A549 (cell line): ENCODE measurements at regions not wholly inside any gene's neighbourhood (a gene's known extent, or its start where the extent isn't known, plus 50 kb on each side); places are given as distances from the start of the nearest gene placed in this dataset.

ENCODE experiments used
- ATAC-seq, 2 experiments: fragments of 200-7000 bp in 1 of 2; fragments of >200 bp in 1 of 2; cut with Nextera tagmentation in 1 of 2; cut with Tn5 transposase in 1 of 2; 3 replicates each; pipeline versions ENCODE4 v1.8.0 to v1.9.1; 2018 to 2020; ENCODE audit warnings: mild to moderate bottlenecking in 1 of 2, moderate library complexity in 1 of 2
- CTCF ChIA-PET: fragments of 300-600 bp; sonication (Branson Sonifier 250); formaldehyde crosslinking; extraction: SDS; loops from one replicate; lab custom pipeline; 2021; ENCODE audit warnings: antibody characterized with exemption, inconsistent platforms; lab: Yijun Ruan, JAX
- POLR2A ChIA-PET: fragments of 350-600 bp; formaldehyde crosslinking; extraction: SDS; loops from one replicate; lab custom pipeline; 2021; ENCODE audit warnings: antibody characterized with exemption, inconsistent platforms; lab: Yijun Ruan, JAX
- DNase-seq, 2 experiments: peaks; one replicate each; pipeline versions ENCODE4 v3.0.0 to v3.0.0-alpha.2; 2011 to 2016; ENCODE audit warnings: low read depth in 1 of 2, low spot score in 1 of 2
- FAIRE-seq: peaks from 2 replicates; lab custom pipeline; 2011; peaks lifted over from hg19 to GRCh38; lab: Jason Lieb, UNC
- H3K27ac ChIP-seq, 2 experiments: fragments of >200 bp; sonication (Bioruptor Twin); formaldehyde crosslinking; 3 replicates each; pipeline ENCODE4 v1.5.1; 2016 to 2017
- H3K4me1 ChIP-seq: fragments of >200 bp; sonication (Bioruptor Twin); formaldehyde crosslinking; 3 replicates; pipeline ENCODE4 v1.6.1; 2016
- H3K4me2 ChIP-seq: fragments of >200 bp; sonication (Bioruptor Twin); formaldehyde crosslinking; 3 replicates; pipeline ENCODE4 v1.6.1; 2016
- H3K4me3 ChIP-seq: fragments of >200 bp; sonication (Bioruptor Twin); formaldehyde crosslinking; 3 replicates; pipeline ENCODE4 v1.5.1; 2016
- H3K9me3 ChIP-seq: fragments of >200 bp; sonication (Bioruptor Twin); formaldehyde crosslinking; 3 replicates; pipeline ENCODE4 v1.6.1; 2016
- BCL3 ChIP-seq: fragments of >200 bp; sonication (Bioruptor Twin); formaldehyde crosslinking; IDR thresholded peaks from 3 replicates; pipeline ENCODE4 v1.6.1; 2016
- CEBPB ChIP-seq, 2 experiments: fragments of >200 bp in 1 of 2; sonication (Bioruptor Twin) in 1 of 2; formaldehyde crosslinking in 1 of 2; IDR thresholded peaks; 2 replicates each; pipeline ENCODE4 v1.6.1; 2012 to 2016
- CTCF ChIP-seq: fragments of >200 bp; sonication (Bioruptor Twin); formaldehyde crosslinking; IDR thresholded peaks from 3 replicates; pipeline ENCODE4 v1.5.1; 2016
- E2F6 ChIP-seq: IDR thresholded peaks from 2 replicates; pipeline ENCODE4 v1.6.1; 2012; ENCODE audit warnings: low read depth, borderline replicate concordance
- EHMT2 ChIP-seq: fragments of 200-600 bp; sonication (generic); IDR thresholded peaks from 2 replicates; pipeline ENCODE4 v1.6.1; 2016; ENCODE audit warnings: antibody characterized with exemption, low read depth, mild to moderate bottlenecking, moderate library complexity
- ELK1 ChIP-seq: fragments of 150-350 bp; IDR thresholded peaks from 2 replicates; pipeline ENCODE4 v1.6.1; 2014; ENCODE audit warnings: low read depth, mild to moderate bottlenecking, low read length
- EP300 ChIP-seq, 2 experiments: fragments of >200 bp; sonication (Bioruptor Twin); formaldehyde crosslinking; IDR thresholded peaks; 2 replicates in 1 of 2; 3 replicates in 1 of 2; pipeline ENCODE4 v1.6.1; 2016 to 2017
- HEYL ChIP-seq: fragments of 250-450 bp; sonication (Bioruptor Pico); IDR thresholded peaks from 2 replicates; pipeline ENCODE4 v1.8.0; 2021; ENCODE audit warnings: mild to moderate bottlenecking, moderate library complexity
- JUN ChIP-seq, 2 experiments: fragments of >200 bp; sonication (Bioruptor Twin); formaldehyde crosslinking; IDR thresholded peaks; 2 replicates in 1 of 2; 3 replicates in 1 of 2; pipeline ENCODE4 v1.6.1; 2016 to 2017
- PBX3 ChIP-seq: IDR thresholded peaks from 2 replicates; pipeline ENCODE4 v1.6.1; 2012
- POLR2A ChIP-seq: IDR thresholded peaks from 2 replicates; pipeline ENCODE4 v1.6.1; 2012; ENCODE audit warnings: mild to moderate bottlenecking, low read length
- RAD21 ChIP-seq, 2 experiments: fragments of >200 bp in 1 of 2; sonication (Bioruptor Twin) in 1 of 2; formaldehyde crosslinking in 1 of 2; IDR thresholded peaks in 1 of 2; conservative IDR thresholded peaks in 1 of 2; 2 replicates in 1 of 2; 3 replicates in 1 of 2; pipeline ENCODE4 v1.6.1; 2012 to 2018; ENCODE audit warnings: inconsistent platforms in 1 of 2
- RARB ChIP-seq: fragments of 250-450 bp; sonication (Bioruptor Pico); IDR thresholded peaks from 2 replicates; pipeline ENCODE4 v1.8.0; 2021; ENCODE audit warnings: mild to moderate bottlenecking, moderate library complexity
- REST ChIP-seq: fragments of 200-600 bp; sonication (generic); IDR thresholded peaks from 2 replicates; pipeline ENCODE4 v1.6.1; 2016; ENCODE audit warnings: antibody characterized with exemption, mild to moderate bottlenecking, moderate library complexity
- RFX5 ChIP-seq: fragments of 450-650 bp; IDR thresholded peaks from 2 replicates; pipeline ENCODE4 v1.7.1; 2014; ENCODE audit warnings: antibody characterized with exemption, mild to moderate bottlenecking, moderate library complexity
- RNF2 ChIP-seq: fragments of 200-600 bp; sonication (generic); IDR thresholded peaks from 2 replicates; pipeline ENCODE4 v1.6.1; 2016; ENCODE audit warnings: low read depth, mild to moderate bottlenecking, antibody characterized with exemption, moderate library complexity, borderline replicate concordance
- TP53 ChIP-seq: fragments of 250-450 bp; sonication (Bioruptor Pico); IDR thresholded peaks from 2 replicates; pipeline ENCODE4 v1.5.0; 2021; ENCODE audit warnings: mild to moderate bottlenecking, moderate library complexity
- ZFP36 ChIP-seq: fragments of 450-650 bp; IDR thresholded peaks from 2 replicates; pipeline ENCODE4 v1.6.1; 2014; ENCODE audit warnings: borderline replicate concordance; ENCODE audit not compliant: partially characterized antibody
- ZNF302 ChIP-seq: fragments of 250-450 bp; sonication (Bioruptor Pico); IDR thresholded peaks from 2 replicates; pipeline ENCODE4 v1.9.0; 2021; ENCODE audit warnings: inconsistent platforms, mild to moderate bottlenecking, moderate library complexity
- WGBS: methylation state at CpG from one replicate; pipeline ENCODE4 v1.1.6; 2017; ENCODE audit errors: missing lambda C conversion rate; 5-methylcytosine and 5-hydroxymethylcytosine counted together

- TF ChIP-seq ELK1 (no peak), RNF2 (no peak)
- TF ChIP-seq, all 56 proteins: peak for 0
Observed at GRCh38 chr9:25374281-25374680, 304.0 kb downstream of the TUSC1 start (continued).

GRCh38 chr9:25366906-25367305 lies 311.3 kb downstream of the TUSC1 start:
- Histone ChIP-seq H3K4me2 (no peak overlapping the region), H3K27ac (no peak overlapping the region), H3K9me3 (no peaks in the 10 kb centered on the region), H3K4me1 (no peaks in the 10 kb centered on the region)
- CTCF ChIA-PET, result no interaction called here
- ATAC-seq (no peak), DNase-seq (no peak)
- POLR2A ChIA-PET, result no interaction called here
- TF ChIP-seq RFX5 (no peak), ELK1 (no peak), BCL3 (no peak), EHMT2 (no peak), PBX3 (no peak), HEYL (CRISPR knock-in tag) (no peak), RAD21 (conservative IDR thresholded peaks at IDR 0.05 in 1 of 2, IDR thresholded peaks at IDR 0.05 in 1 of 2) (no peak), JUN (IDR thresholded peaks at IDR 0.05) (no peak)
- TF ChIP-seq, all 56 proteins: peak for 0
- FAIRE-seq, result no peak
- no peak overlapping the region for H3K4me3 ChIP-seq
- WGBS, result 0% methylated on average over 1 of the region's 1 CpG

- ChIA-PET CTCF (no interaction called here), POLR2A (no interaction called here)
- ATAC-seq (no peak), DNase-seq (no peak), FAIRE-seq (no peak)
- Histone ChIP-seq H3K9me3 (no peaks in the 10 kb centered on the region), H3K4me1 (no peaks in the 10 kb centered on the region), H3K4me3 (no peak overlapping the region), H3K27ac (no peak overlapping the region), H3K4me2 (no peak overlapping the region)
- TF ChIP-seq POLR2A (no peak), ZFP36 (no peak), PBX3 (no peak), TP53 (CRISPR knock-in tag) (no peak), REST (no peak), RARB (CRISPR knock-in tag) (no peak), E2F6 (no peak), CTCF (no peak), ZNF302 (no peak), EP300 (IDR thresholded peaks at IDR 0.05) (no peak), CEBPB (IDR thresholded peaks at IDR 0.05) (no peak)
- 3% methylated on average over 1 of the region's 1 CpG for WGBS
Observed at GRCh38 chr9:25353783-25354182, 324.5 kb downstream of the TUSC1 start.
